Stomach smooth muscle (tissue), 2 donors: ENCODE measurements at regions not wholly inside any gene's neighbourhood (a gene's known extent, or its start where the extent isn't known, plus 50 kb on each side); places are given as distances from the start of the nearest gene placed in this dataset.
"Not testable (repeated sequence)": the region's sequence is repeated elsewhere in the genome, so short reads cannot be mapped to it uniquely, and the experiment has no call there.

Experiments used
- H3K27ac ChIP-seq: one replicate; pipeline ENCODE4 v1.7.0; 2013; ENCODE audit warnings: mild to moderate bottlenecking, low read length, inconsistent platforms
- H3K27me3 ChIP-seq, 2 donors: one replicate each; pipeline ENCODE4 v1.7.0; 2013; ENCODE audit warnings: low read length in 2 of 2; ENCODE audit not compliant: insufficient read depth in 2 of 2, control insufficient read depth in 1 of 2
- H3K36me3 ChIP-seq, 2 donors: one replicate each; pipeline ENCODE4 v1.7.0; 2013; ENCODE audit warnings: low read length in 2 of 2; ENCODE audit not compliant: control insufficient read depth in 2 of 2, insufficient read depth in 2 of 2
- H3K4me1 ChIP-seq: one replicate; pipeline ENCODE4 v1.7.0; 2013; ENCODE audit warnings: low read length; ENCODE audit not compliant: control insufficient read depth, insufficient read depth
- H3K4me3 ChIP-seq, 2 donors: one replicate each; pipeline ENCODE4 v1.7.0; 2013; ENCODE audit warnings: low read length in 2 of 2
- H3K9ac ChIP-seq, 2 donors: one replicate each; pipeline ENCODE4 v1.7.0; 2013; ENCODE audit warnings: low read length in 2 of 2, mild to moderate bottlenecking in 1 of 2
- H3K9me3 ChIP-seq, 2 donors: one replicate each; pipeline ENCODE4 v1.7.0; 2013; ENCODE audit warnings: low read length in 2 of 2; ENCODE audit not compliant: control insufficient read depth in 2 of 2
- donor health status: healthy.
- donor health status: Pancreatic carcinoma.

DNA sequence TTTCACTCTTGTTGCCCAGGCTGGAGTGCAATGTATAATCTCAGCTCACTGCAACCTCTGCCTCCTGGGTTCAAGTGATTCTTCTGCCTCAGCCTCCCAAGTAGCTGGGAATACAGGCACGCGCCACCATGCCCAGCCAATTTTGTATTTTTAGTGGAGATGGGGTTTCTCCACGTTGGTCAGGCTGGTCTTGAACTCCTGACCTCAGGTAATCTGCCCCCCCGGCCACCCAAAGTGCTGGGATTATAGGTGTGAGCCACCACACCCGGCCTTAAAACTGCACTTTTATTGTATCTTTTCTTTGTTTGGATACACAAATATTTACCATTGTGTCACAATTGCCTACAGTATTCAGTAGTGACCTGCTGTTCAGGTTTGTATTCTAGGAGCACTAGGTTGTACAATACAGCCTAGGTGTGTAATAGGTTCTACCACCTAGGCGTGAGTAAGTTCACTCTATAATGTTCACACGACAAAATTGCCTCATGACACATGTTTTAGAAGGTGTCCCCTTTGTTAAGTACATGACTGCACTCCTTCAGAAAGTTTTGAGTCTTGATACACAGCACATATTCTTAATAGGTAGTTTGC lies 71.3 kb upstream of the SLC22A23 start:
- not testable (repeated sequence) for H3K9ac ChIP-seq, H3K9me3 ChIP-seq, H3K27me3 ChIP-seq, H3K4me1 ChIP-seq, H3K4me3 ChIP-seq, H3K36me3 ChIP-seq, H3K27ac ChIP-seq

- H3K27ac ChIP-seq, result no peak overlapping the region
- H3K9me3 ChIP-seq, result no peaks in the 10 kb centered on the region
- H3K4me1 ChIP-seq, result no peaks in the 10 kb centered on the region
- no peaks in the 10 kb centered on the region for H3K36me3 ChIP-seq
- no peak overlapping the region for H3K4me3 ChIP-seq
- no peak overlapping the region for H3K9ac ChIP-seq
- no peaks in the 10 kb centered on the region for H3K27me3 ChIP-seq
Observed at GRCh38 chr6:3527651-3527977, 70.8 kb upstream of the SLC22A23 start.

- Histone ChIP-seq H3K4me3 (no peak overlapping the region), H3K9ac (no peak overlapping the region), H3K9me3 (no peaks in the 10 kb centered on the region), H3K36me3 (no peaks in the 10 kb centered on the region), H3K27ac (no peak overlapping the region), H3K27me3 (no peaks in the 10 kb centered on the region), H3K4me1 (no peaks in the 10 kb centered on the region)
Observed at GRCh38 chr6:3526962-3527650, 70.3 kb upstream of the SLC22A23 start.

DNA sequence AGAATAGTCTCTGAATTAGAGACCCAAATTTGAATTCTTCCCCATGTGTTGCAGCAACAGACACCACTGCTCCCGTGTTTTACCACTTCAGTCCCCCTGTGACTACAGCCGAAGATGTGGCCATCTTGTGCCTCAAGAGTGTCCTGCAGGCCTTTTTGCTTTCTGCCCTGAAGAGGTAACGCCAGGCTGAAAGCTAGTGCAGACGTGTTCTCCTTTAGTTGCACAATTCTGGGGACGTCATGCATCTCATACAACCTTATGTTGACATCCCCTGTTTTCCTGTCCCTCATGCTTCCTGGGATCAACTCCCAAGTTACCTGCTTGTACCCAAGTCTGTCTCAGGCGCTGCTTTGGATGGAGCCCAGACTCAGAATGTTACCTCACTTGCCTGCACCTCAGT lies 69.1 kb upstream of the SLC22A23 start:
- no peak overlapping the region for H3K9ac ChIP-seq
- no peaks in the 10 kb centered on the region for H3K9me3 ChIP-seq
- no peak overlapping the region for H3K27ac ChIP-seq
- H3K4me3 ChIP-seq, result no peak overlapping the region
- H3K27me3 ChIP-seq, result peaks cover 0 to 2% of the 10 kb centered on the region in 2 donors
- H3K36me3 ChIP-seq, result no peaks in the 10 kb centered on the region
- H3K4me1 ChIP-seq, result no peaks in the 10 kb centered on the region

DNA sequence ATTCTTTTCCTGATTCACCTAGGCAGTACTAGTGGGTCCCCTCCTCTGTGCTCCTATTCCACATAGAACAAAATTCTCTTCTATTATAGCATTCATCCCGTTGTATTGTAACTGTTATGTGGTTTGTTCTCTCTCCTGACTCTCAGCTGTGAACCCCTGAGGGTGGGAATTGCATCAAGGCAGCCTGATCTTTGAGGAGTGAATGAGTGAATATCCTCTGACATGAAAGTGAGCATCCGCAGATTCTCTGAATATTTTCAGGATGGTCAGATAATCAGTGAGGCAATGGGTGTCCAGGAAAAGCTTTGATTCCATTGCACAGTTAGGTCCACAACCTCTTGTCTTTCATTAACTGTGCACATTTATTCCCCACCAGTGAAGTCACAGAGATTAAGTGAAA lies 67.6 kb upstream of the SLC22A23 start:
- H3K4me1 ChIP-seq, result no peaks in the 10 kb centered on the region
- H3K27ac ChIP-seq, result no peak overlapping the region
- no peak overlapping the region for H3K9ac ChIP-seq
- no peaks in the 10 kb centered on the region for H3K36me3 ChIP-seq
- peaks cover 0 to 2% of the 10 kb centered on the region in 2 donors for H3K27me3 ChIP-seq
- H3K4me3 ChIP-seq, result no peak overlapping the region
- no peaks in the 10 kb centered on the region for H3K9me3 ChIP-seq

GRCh38 chr6:3523966-3524365 lies 67.1 kb upstream of the SLC22A23 start:
- H3K4me1 ChIP-seq, result no peaks in the 10 kb centered on the region
- no peaks in the 10 kb centered on the region for H3K9me3 ChIP-seq
- no peaks in the 10 kb centered on the region for H3K36me3 ChIP-seq
- no peak overlapping the region for H3K4me3 ChIP-seq
- peaks cover 0 to 2% of the 10 kb centered on the region in 2 donors for H3K27me3 ChIP-seq
- no peak overlapping the region for H3K9ac ChIP-seq
- no peak overlapping the region for H3K27ac ChIP-seq

- H3K27ac ChIP-seq, result no peak overlapping the region
- H3K36me3 ChIP-seq, result no peaks in the 10 kb centered on the region
- no peaks in the 10 kb centered on the region for H3K9me3 ChIP-seq
- H3K4me3 ChIP-seq, result no peak overlapping the region
- H3K27me3 ChIP-seq, result peaks cover 0 to 5% of the 10 kb centered on the region in 2 donors
- H3K4me1 ChIP-seq, result no peaks in the 10 kb centered on the region
- H3K9ac ChIP-seq, result no peak overlapping the region
Observed at GRCh38 chr6:3523271-3523670, 66.4 kb upstream of the SLC22A23 start.

DNA sequence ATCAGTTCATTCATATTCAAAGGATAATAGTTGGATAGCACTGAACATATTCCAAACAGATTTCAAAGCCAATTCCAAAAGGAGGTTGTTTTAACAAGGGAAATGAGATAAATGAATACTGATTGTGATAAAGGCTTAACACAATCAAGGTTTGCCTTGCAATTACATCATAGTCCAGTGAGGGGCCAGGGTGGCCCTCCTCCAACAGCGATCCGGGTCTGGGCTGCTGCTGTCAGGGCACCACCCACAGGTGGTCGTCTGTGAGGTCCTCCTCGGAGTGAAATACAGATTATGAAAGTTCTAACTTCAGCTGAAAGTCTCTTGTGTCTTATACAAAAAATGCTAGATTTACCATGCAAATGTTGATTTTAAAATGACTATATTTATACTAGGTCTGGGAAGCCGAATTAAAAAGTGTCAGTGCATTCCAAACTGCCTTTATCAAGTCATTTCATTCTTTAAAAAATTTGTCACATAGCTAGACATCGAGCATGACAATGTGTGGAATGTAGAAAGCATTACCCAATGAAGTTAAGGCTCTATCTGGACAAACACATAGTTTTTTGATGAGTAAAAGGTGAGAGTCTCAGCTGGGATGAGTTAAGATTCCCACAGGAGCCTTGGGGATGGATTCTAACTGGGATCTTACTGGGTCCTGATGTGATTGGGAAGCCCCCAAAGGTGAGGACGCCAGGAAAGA lies 65.9 kb upstream of the SLC22A23 start:
- Histone ChIP-seq H3K4me3 (no peak overlapping the region), H3K36me3 (no peaks in the 10 kb centered on the region), H3K27me3 (peaks cover 0 to 7% of the 10 kb centered on the region in 2 donors), H3K4me1 (no peaks in the 10 kb centered on the region), H3K27ac (no peak overlapping the region), H3K9me3 (no peaks in the 10 kb centered on the region), H3K9ac (no peak overlapping the region)

- no peak overlapping the region for H3K9ac ChIP-seq
- H3K27me3 ChIP-seq, result peaks cover 0 to 10% of the 10 kb centered on the region in 2 donors
- no peaks in the 10 kb centered on the region for H3K36me3 ChIP-seq
- no peaks in the 10 kb centered on the region for H3K9me3 ChIP-seq
- H3K4me1 ChIP-seq, result no peaks in the 10 kb centered on the region
- H3K4me3 ChIP-seq, result no peak overlapping the region
- H3K27ac ChIP-seq, result no peak overlapping the region
Observed at GRCh38 chr6:3520281-3521230, 63.7 kb upstream of the SLC22A23 start.

GRCh38 chr6:3518356-3519190 lies 61.7 kb upstream of the SLC22A23 start:
- Histone ChIP-seq H3K9ac (no peak overlapping the region), H3K4me3 (no peak overlapping the region), H3K9me3 (no peaks in the 10 kb centered on the region), H3K27ac (no peak overlapping the region), H3K36me3 (no peaks in the 10 kb centered on the region), H3K27me3 (peaks cover 0 to 10% of the 10 kb centered on the region in 2 donors), H3K4me1 (no peaks in the 10 kb centered on the region)
